ENCODE measurements at regions not wholly inside any gene's neighbourhood (a gene's known extent, or its start where the extent isn't known, plus 50 kb on each side); places are given as distances from the start of the nearest gene placed in this dataset.

- no peaks in the 10 kb centered on the region for H3K9me3 ChIP-seq (replicated peaks; ENCODE audit: control insufficient read depth, insufficient read depth, low read length)
- no peak for DNase-seq (ENCODE audit: low read depth, low spot score)
- no peaks in the 10 kb centered on the region for H4K20me1 ChIP-seq (replicated peaks; ENCODE audit: control insufficient read depth, extremely low read depth, insufficient read depth, low read length)
- ChIA-PET POLR2A (no interaction called here), CTCF (no interaction called here)
- no peaks in the 10 kb centered on the region for H3K36me3 ChIP-seq (ENCODE audit: control insufficient read depth in 2 of 2, extremely low read depth in 1 of 2, insufficient read depth in 2 of 2, low read length in 2 of 2)
- H3K4me3 ChIP-seq (replicated peaks in 1 of 3; ENCODE audit: insufficient read depth in 1 of 3, low read depth in 1 of 3, low read length in 3 of 3), result no peak overlapping the region
- no TSS peak for BruUV-seq (replicated peaks)
- dilution Hi-C loops (cut with MboI; ENCODE audit: extremely low pct_ligation_motif_present, low sequenced_read_pairs) (no loop called here), intact Hi-C loops (cut with micrococcal nuclease) (no loop called here)
- no peak for FAIRE-seq
- H3K4me2 ChIP-seq (ENCODE audit: insufficient read depth, low read length), result no peak overlapping the region
- TF ChIP-seq EZH2 (IDR thresholded peaks at IDR 0.05; ENCODE audit: borderline replicate concordance, low read depth, low read length, severe bottlenecking) (no peak), POLR2AphosphoS5 (IDR thresholded peaks at IDR 0.05; ENCODE audit: insufficient read depth, low read depth, low read length) (no peak), POLR2A (IDR thresholded peaks at IDR 0.05; ENCODE audit: low read depth, low read length) (no peak), JUN (IDR thresholded peaks at IDR 0.05; ENCODE audit: borderline replicate concordance, insufficient read depth, insufficient read length, low read depth) (no peak)
- TF ChIP-seq, protein P1, sequence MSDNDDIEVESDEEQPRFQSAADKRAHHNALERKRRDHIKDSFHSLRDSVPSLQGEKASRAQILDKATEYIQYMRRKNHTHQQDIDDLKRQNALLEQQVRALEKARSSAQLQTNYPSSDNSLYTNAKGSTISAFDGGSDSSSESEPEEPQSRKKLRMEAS (IDR thresholded peaks at IDR 0.05; ENCODE audit: insufficient read depth, insufficient read length), result no peak
- no peaks in the 10 kb centered on the region for H3K4me1 ChIP-seq (ENCODE audit: control insufficient read depth, extremely low read depth, insufficient read depth, low read length)
- no peaks in the 10 kb centered on the region for H3K79me2 ChIP-seq (ENCODE audit: control insufficient read depth, insufficient read depth, low read length)
- H3K9ac ChIP-seq (replicated peaks; ENCODE audit: extremely low read depth, insufficient read depth, low read length), result no peak overlapping the region
- no peak overlapping the region for H2AFZ ChIP-seq (ENCODE audit: low read depth, low read length)
- H3K9me1 ChIP-seq (replicated peaks; ENCODE audit: control insufficient read depth, extremely low read depth, insufficient read depth, low read length), result no peaks in the 10 kb centered on the region
- H3K27ac ChIP-seq (ENCODE audit: insufficient read depth, low read depth, low read length), result no peak overlapping the region
- no peaks in the 10 kb centered on the region for H3K27me3 ChIP-seq (ENCODE audit: control insufficient read depth in 2 of 2, insufficient read depth in 2 of 2, low read length in 2 of 2)
Measured at GRCh38 chr2:18731666-18732065, 142.3 kb upstream of the NT5C1B start.

DNA sequence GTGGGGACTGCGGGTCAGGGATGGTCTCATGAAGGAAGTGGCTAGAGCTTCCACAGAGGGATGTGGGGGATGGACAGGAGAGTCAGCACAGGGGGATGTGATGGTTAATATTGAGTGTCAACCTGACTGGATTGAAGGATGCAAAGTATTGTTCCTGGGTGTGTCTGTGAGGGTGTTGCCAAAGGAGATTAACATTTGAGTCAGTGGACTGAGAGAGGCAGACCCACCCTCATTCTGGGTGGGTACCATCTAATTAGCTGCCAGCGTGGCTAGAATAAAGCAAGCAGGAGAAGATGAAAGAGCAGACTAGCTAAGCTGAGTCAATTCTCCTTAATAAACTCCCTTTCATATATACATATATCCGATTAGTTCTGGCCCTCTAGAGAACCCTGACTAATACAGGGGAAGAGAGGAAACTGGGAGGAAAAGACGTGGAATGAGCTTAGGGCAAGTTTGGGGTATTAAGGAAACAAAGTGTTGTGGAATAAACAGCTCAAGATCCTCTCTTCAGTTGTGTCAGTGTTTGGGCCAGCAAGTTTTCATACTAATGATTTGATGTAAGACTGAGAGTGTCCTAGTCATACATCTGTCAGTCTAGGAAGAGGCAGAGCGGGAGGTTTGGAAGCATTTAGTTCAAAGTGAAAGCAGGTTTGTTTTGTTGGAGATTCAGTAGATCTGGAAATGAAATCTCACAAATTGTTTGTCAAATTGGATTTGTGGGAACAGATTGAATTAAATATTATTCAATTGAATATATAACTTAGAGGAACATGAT, 135.2 kb upstream of the NT5C1B start:
- CTCF ChIA-PET, result interaction anchor here (1.4 kb wide), 1 partner anchor 204 kb away, joined by 5 read pairs; no protein-coding TSS in a partner anchor
- no peak overlapping the region for H3K9ac ChIP-seq (replicated peaks; ENCODE audit: extremely low read depth, insufficient read depth, low read length)
- POLR2A ChIA-PET, result no interaction called here
- no TSS peak for BruUV-seq (replicated peaks)
- intact Hi-C loops (cut with micrococcal nuclease) (no loop called here), dilution Hi-C loops (cut with MboI; ENCODE audit: extremely low pct_ligation_motif_present, low sequenced_read_pairs) (no loop called here)
- no peak overlapping the region for H3K27ac ChIP-seq (ENCODE audit: insufficient read depth, low read depth, low read length)
- TF ChIP-seq POLR2A (IDR thresholded peaks at IDR 0.05; ENCODE audit: low read depth, low read length) (no peak), CTCF (IDR thresholded peaks at IDR 0.05; ENCODE audit: extremely low read depth in 1 of 2, insufficient read depth in 1 of 2, low read depth in 1 of 2, low read length in 2 of 2) (no peak), EZH2 (IDR thresholded peaks at IDR 0.05; ENCODE audit: borderline replicate concordance, low read depth, low read length, severe bottlenecking) (no peak), POLR2AphosphoS5 (IDR thresholded peaks at IDR 0.05; ENCODE audit: insufficient read depth, low read depth, low read length) (no peak), JUN (IDR thresholded peaks at IDR 0.05; ENCODE audit: borderline replicate concordance, insufficient read depth, insufficient read length, low read depth) (no peak), FOS (IDR thresholded peaks at IDR 0.05; ENCODE audit: borderline replicate concordance, insufficient read depth, low read length) (no peak), GATA2 (IDR thresholded peaks at IDR 0.05; ENCODE audit: insufficient read depth, insufficient read length, low read depth, low read length) (no peak), MYC (IDR thresholded peaks at IDR 0.05; ENCODE audit: low read depth, low read length) (no peak)
- TF ChIP-seq, protein P1 (IDR thresholded peaks at IDR 0.05; ENCODE audit: insufficient read depth, insufficient read length), result no peak
- H4K20me1 ChIP-seq (replicated peaks; ENCODE audit: control insufficient read depth, extremely low read depth, insufficient read depth, low read length), result no peaks in the 10 kb centered on the region
- no peak overlapping the region for H3K4me3 ChIP-seq (replicated peaks in 1 of 3; ENCODE audit: insufficient read depth in 1 of 3, low read depth in 1 of 3, low read length in 3 of 3)
- H3K4me1 ChIP-seq (ENCODE audit: control insufficient read depth, extremely low read depth, insufficient read depth, low read length), result peaks cover 3% of the 10 kb centered on the region
- no peak for DNase-seq (ENCODE audit: low read depth, low spot score)
- H3K9me1 ChIP-seq (replicated peaks; ENCODE audit: control insufficient read depth, extremely low read depth, insufficient read depth, low read length), result no peaks in the 10 kb centered on the region
- no peaks in the 10 kb centered on the region for H3K9me3 ChIP-seq (replicated peaks; ENCODE audit: control insufficient read depth, insufficient read depth, low read length)
- no peaks in the 10 kb centered on the region for H3K36me3 ChIP-seq (ENCODE audit: control insufficient read depth in 2 of 2, extremely low read depth in 1 of 2, insufficient read depth in 2 of 2, low read length in 2 of 2)
- no peak for FAIRE-seq
- no peak overlapping the region for H3K4me2 ChIP-seq (ENCODE audit: insufficient read depth, low read length)
- no peaks in the 10 kb centered on the region for H3K27me3 ChIP-seq (ENCODE audit: control insufficient read depth in 2 of 2, insufficient read depth in 2 of 2, low read length in 2 of 2)
- no peak overlapping the region for H2AFZ ChIP-seq (ENCODE audit: low read depth, low read length)
- H3K79me2 ChIP-seq (ENCODE audit: control insufficient read depth, insufficient read depth, low read length), result no peaks in the 10 kb centered on the region

Measured in endothelial cell of umbilical vein (primary cell).